Chondrocyte (in vitro differentiated cells): ENCODE measurements at regions not wholly inside any gene's neighbourhood (a gene's known extent, or its start where the extent isn't known, plus 50 kb on each side); places are given as distances from the start of the nearest gene placed in this dataset.

ENCODE experiments used
- DNase-seq: peaks from one replicate; pipeline ENCODE4 v3.0.0; 2021; ENCODE audit warnings: mixed read lengths, low spot score
- H3K27ac Mint-ChIP-seq: one replicate; pipeline ENCODE4 v1.8.0; 2021; ENCODE audit warnings: mild to moderate bottlenecking, moderate library complexity, mixed read lengths; ENCODE audit not compliant: unreplicated experiment
- H3K27me3 Mint-ChIP-seq: 2 replicates; pipeline ENCODE4 v1.8.0; 2021; ENCODE audit warnings: low read depth, mixed read lengths
- H3K36me3 Mint-ChIP-seq: 2 replicates; pipeline ENCODE4 v1.8.0; 2021; ENCODE audit warnings: low read depth, mixed read lengths
- H3K4me1 Mint-ChIP-seq: 2 replicates; pipeline ENCODE4 v1.8.0; 2021; ENCODE audit warnings: low read depth, mild to moderate bottlenecking, mixed read lengths
- H3K4me3 Mint-ChIP-seq: one replicate; pipeline ENCODE4 v1.8.0; 2021; ENCODE audit warnings: mild to moderate bottlenecking, moderate library complexity, mixed read lengths; ENCODE audit not compliant: unreplicated experiment
- H3K9me3 Mint-ChIP-seq: 2 replicates; pipeline ENCODE4 v1.8.0; 2021; ENCODE audit warnings: low read depth, mixed read lengths
- CTCF ChIP-seq: fragments of 200-600 bp; sonication (generic); IDR thresholded peaks from 2 replicates; pipeline ENCODE4 v1.5.0; 2021; ENCODE audit warnings: antibody characterized with exemption, mild to moderate bottlenecking, moderate library complexity

- Mint-ChIP-seq H3K4me1 (no peaks in the 10 kb centered on the region), H3K9me3 (peaks cover 2% of the 10 kb centered on the region)
Observed at GRCh38 chr3:165545059-165545458, 292.2 kb downstream of the BCHE start.

GRCh38 chr3:165544432-165544831 is 292.8 kb downstream of the BCHE start:
- H3K4me3 Mint-ChIP-seq = no peak overlapping the region

More at GRCh38 chr3:165545059-165545458, 292.2 kb downstream of the BCHE start:
- Mint-ChIP-seq H3K4me3 (no peak overlapping the region), H3K36me3 (no peaks in the 10 kb centered on the region), H3K27me3 (peaks cover 11% of the 10 kb centered on the region), H3K27ac (no peak overlapping the region)
- no peak for DNase-seq
- TF ChIP-seq CTCF = no peak

GRCh38 chr3:165538166-165538565 is 299.1 kb downstream of the BCHE start:
- no peak for DNase-seq
- Mint-ChIP-seq H3K4me3 (no peak overlapping the region), H3K27me3 (peaks cover 7% of the 10 kb centered on the region), H3K36me3 (no peaks in the 10 kb centered on the region), H3K9me3 (no peaks in the 10 kb centered on the region), H3K27ac (no peak overlapping the region), H3K4me1 (no peaks in the 10 kb centered on the region)
- TF ChIP-seq CTCF = no peak

More at GRCh38 chr3:165544432-165544831, 292.8 kb downstream of the BCHE start:
- no peak for TF ChIP-seq CTCF
- Mint-ChIP-seq H3K27me3 (peaks cover 9% of the 10 kb centered on the region), H3K36me3 (no peaks in the 10 kb centered on the region), H3K27ac (no peak overlapping the region), H3K9me3 (peaks cover 2% of the 10 kb centered on the region), H3K4me1 (no peaks in the 10 kb centered on the region)
- DNase-seq = no peak

GRCh38 chr3:165532851-165533250 is 304.4 kb downstream of the BCHE start:
- Mint-ChIP-seq H3K4me1 (no peaks in the 10 kb centered on the region), H3K9me3 (peaks cover 3% of the 10 kb centered on the region), H3K36me3 (no peaks in the 10 kb centered on the region), H3K4me3 (no peak overlapping the region), H3K27me3 (peaks cover 3% of the 10 kb centered on the region), H3K27ac (no peak overlapping the region)
- no peak for DNase-seq
- TF ChIP-seq CTCF = no peak

GRCh38 chr3:165529451-165529850 is 307.8 kb downstream of the BCHE start:
- no peak for DNase-seq
- no peak for TF ChIP-seq CTCF
- Mint-ChIP-seq H3K9me3 (peaks cover 3% of the 10 kb centered on the region), H3K36me3 (no peaks in the 10 kb centered on the region), H3K4me3 (no peak overlapping the region), H3K27me3 (peaks cover 5% of the 10 kb centered on the region), H3K4me1 (no peaks in the 10 kb centered on the region), H3K27ac (no peak overlapping the region)
